BJ (cell line): ENCODE measurements at regions not wholly inside any gene's neighbourhood (a gene's known extent, or its start where the extent isn't known, plus 50 kb on each side); places are given as distances from the start of the nearest gene placed in this dataset.

Experiments used
- CTCF ChIA-PET: fragments of 350-600 bp; formaldehyde crosslinking; extraction: SDS; loops from one replicate; lab custom pipeline; 2021; ENCODE audit warnings: antibody characterized with exemption, inconsistent platforms; lab: Yijun Ruan, JAX
- POLR2A ChIA-PET: fragments of 300-600 bp; sonication (Branson Sonifier 250); formaldehyde crosslinking; extraction: SDS; loops from one replicate; lab custom pipeline; 2021; ENCODE audit warnings: antibody characterized with exemption; lab: Charles Lee
- DNase-seq: peaks from one replicate; pipeline ENCODE4 v3.0.0-alpha.2; 2011; ENCODE audit warnings: low read depth
- H3K27me3 ChIP-seq: 2 replicates; pipeline ENCODE4 v1.6.0; 2011; ENCODE audit warnings: low read length; ENCODE audit not compliant: control insufficient read depth, insufficient read depth
- H3K36me3 ChIP-seq: 2 replicates; pipeline ENCODE4 v1.5.1; 2011; ENCODE audit warnings: low read length; ENCODE audit not compliant: control insufficient read depth, insufficient read depth
- H3K4me3 ChIP-seq: 2 replicates; pipeline ENCODE4 v1.5.1; 2011; ENCODE audit warnings: low read depth, mild to moderate bottlenecking, control low read depth, low read length
- CTCF ChIP-seq: IDR thresholded peaks from 2 replicates; pipeline ENCODE4 v1.5.1; 2011; ENCODE audit warnings: low read depth, mild to moderate bottlenecking, control low read depth, inconsistent platforms, low read length, moderate library complexity; ENCODE audit not compliant: insufficient read depth

GRCh38 chr7:115552766-115553165, 477.8 kb downstream of the TFEC start:
- H3K27me3 ChIP-seq = no peaks in the 10 kb centered on the region
- no peak overlapping the region for H3K4me3 ChIP-seq
- no peaks in the 10 kb centered on the region for H3K36me3 ChIP-seq
- TF ChIP-seq CTCF = no peak
- no peak for DNase-seq
- POLR2A ChIA-PET = no interaction called here
- CTCF ChIA-PET = no interaction called here

- POLR2A ChIA-PET = interaction anchor here (0.5 kb wide), 1 partner anchor 9 kb away, joined by 3 read pairs; no protein-coding TSS in a partner anchor
- Histone ChIP-seq H3K27me3 (no peaks in the 10 kb centered on the region), H3K4me3 (no peak overlapping the region), H3K36me3 (no peaks in the 10 kb centered on the region)
- CTCF ChIA-PET = no interaction called here
- no peak for TF ChIP-seq CTCF
- DNase-seq = no peak
Observed at GRCh38 chr7:115549910-115550309, 480.7 kb downstream of the TFEC start.

- no peak for DNase-seq
- no peak for TF ChIP-seq CTCF
- H3K4me3 ChIP-seq = no peak overlapping the region
- no peaks in the 10 kb centered on the region for H3K27me3 ChIP-seq
- POLR2A ChIA-PET = no interaction called here
- CTCF ChIA-PET = interaction anchor here (0.7 kb wide), 1 partner anchor 130 kb away, joined by 4 read pairs; no protein-coding TSS in a partner anchor
- no peaks in the 10 kb centered on the region for H3K36me3 ChIP-seq
Observed at GRCh38 chr7:115548756-115549155, 481.8 kb downstream of the TFEC start.

- no peak for TF ChIP-seq CTCF
- DNase-seq = no peak
- POLR2A ChIA-PET = interaction anchor here (0.6 kb wide), 1 partner anchor 194 kb away, joined by 3 read pairs; no protein-coding TSS in a partner anchor
- H3K36me3 ChIP-seq = no peaks in the 10 kb centered on the region
- no peak overlapping the region for H3K4me3 ChIP-seq
- CTCF ChIA-PET = no interaction called here
- H3K27me3 ChIP-seq = no peaks in the 10 kb centered on the region
Observed at GRCh38 chr7:115546790-115547189, 483.8 kb downstream of the TFEC start.

GRCh38 chr7:115533785-115534184, 496.8 kb downstream of the TFEC start:
- no peaks in the 10 kb centered on the region; the same call in 1 of the 2 replicates for H3K27me3 ChIP-seq
- H3K36me3 ChIP-seq = no peaks in the 10 kb centered on the region
- CTCF ChIA-PET = no interaction called here
- no peak for TF ChIP-seq CTCF
- H3K4me3 ChIP-seq = no peak overlapping the region
- POLR2A ChIA-PET = interaction anchor here (0.6 kb wide), 1 partner anchor 39 kb away, joined by 3 read pairs; no protein-coding TSS in a partner anchor
- no peak for DNase-seq
